Natural killer cell treated with Interleukin-12 subunit alpha and Interleukin-12 subunit beta and Interleukin-15 and Interleukin-18, amount 100 ng/mL, for 72 hours (primary cell): ENCODE measurements at regions not wholly inside any gene's neighbourhood (a gene's known extent, or its start where the extent isn't known, plus 50 kb on each side); places are given as distances from the start of the nearest gene placed in this dataset.

ENCODE experiments used
- ATAC-seq, 2 donors: fragments of 150-1000 bp; cut with Tn5 transposase in 1 of 2; sonication (Bioruptor Pico), chemical (Tn5 transposase) in 1 of 2; 2 replicates each; pipeline ENCODE4 v1.10.0; 2021
- DNase-seq: peaks from one replicate; pipeline ENCODE4 v3.0.0; 2022; ENCODE audit warnings: low spot score
- H3K27ac Mint-ChIP-seq, 2 donors: 1 replicate in 1 of 2; 2 replicates in 1 of 2; pipeline ENCODE4 v1.8.0; 2022; ENCODE audit warnings: mixed read lengths in 2 of 2, mild to moderate bottlenecking in 1 of 2, moderate library complexity in 1 of 2
- H3K27me3 Mint-ChIP-seq, 2 donors: 1 replicate in 1 of 2; 2 replicates in 1 of 2; pipeline ENCODE4 v1.8.0; 2022; ENCODE audit warnings: mixed read lengths in 2 of 2
- H3K36me3 Mint-ChIP-seq: one replicate; pipeline ENCODE4 v1.8.0; 2022; ENCODE audit warnings: mixed read lengths
- H3K4me1 Mint-ChIP-seq, 2 donors: 1 replicate in 1 of 2; 2 replicates in 1 of 2; pipeline ENCODE4 v1.8.0; 2022; ENCODE audit warnings: low read depth in 2 of 2, mixed read lengths in 2 of 2, mild to moderate bottlenecking in 1 of 2
- H3K4me3 Mint-ChIP-seq: one replicate; pipeline ENCODE4 v1.8.0; 2022; ENCODE audit warnings: mixed read lengths
- H3K9me3 Mint-ChIP-seq: 2 replicates; pipeline ENCODE4 v1.8.0; 2022; ENCODE audit warnings: mixed read lengths

GRCh38 chr13:68009546-68009945 lies 779.4 kb upstream of the PCDH9 start:
- DNase-seq = no peak
- no peaks in the 10 kb centered on the region for H3K4me1 Mint-ChIP-seq
- H3K4me3 Mint-ChIP-seq = no peak overlapping the region
- H3K9me3 Mint-ChIP-seq = peaks cover 17% of the 10 kb centered on the region
- ATAC-seq = no peak
- H3K36me3 Mint-ChIP-seq = no peaks in the 10 kb centered on the region
- H3K27me3 Mint-ChIP-seq = no peaks in the 10 kb centered on the region
- no peak overlapping the region for H3K27ac Mint-ChIP-seq

GRCh38 chr13:68007576-68007975 lies 777.4 kb upstream of the PCDH9 start:
- Mint-ChIP-seq H3K4me1 (no peaks in the 10 kb centered on the region), H3K36me3 (no peaks in the 10 kb centered on the region), H3K9me3 (peaks cover 18% of the 10 kb centered on the region), H3K27ac (no peak overlapping the region), H3K4me3 (no peak overlapping the region), H3K27me3 (no peaks in the 10 kb centered on the region)
- DNase-seq (no peak), ATAC-seq (no peak)

GRCh38 chr13:67996101-67996500 lies 766.0 kb upstream of the PCDH9 start:
- DNase-seq = no peak
- no peak for ATAC-seq
- Mint-ChIP-seq H3K36me3 (peaks cover 5% of the 10 kb centered on the region), H3K27ac (no peak overlapping the region), H3K27me3 (no peaks in the 10 kb centered on the region), H3K9me3 (peaks cover 14% of the 10 kb centered on the region), H3K4me3 (no peak overlapping the region), H3K4me1 (no peaks in the 10 kb centered on the region)

GRCh38 chr13:67990868-67991267 lies 760.7 kb upstream of the PCDH9 start:
- H3K27me3 Mint-ChIP-seq = no peaks in the 10 kb centered on the region
- no peaks in the 10 kb centered on the region for H3K4me1 Mint-ChIP-seq
- DNase-seq (no peak), ATAC-seq (no peak)
- peaks cover 8% of the 10 kb centered on the region for H3K36me3 Mint-ChIP-seq
- no peak overlapping the region for H3K4me3 Mint-ChIP-seq
- H3K27ac Mint-ChIP-seq = no peak overlapping the region
- H3K9me3 Mint-ChIP-seq = peaks cover 18% of the 10 kb centered on the region

GRCh38 chr13:67986234-67986633 lies 756.1 kb upstream of the PCDH9 start:
- peaks cover 21% of the 10 kb centered on the region for H3K9me3 Mint-ChIP-seq
- peaks cover 8% of the 10 kb centered on the region for H3K36me3 Mint-ChIP-seq
- no peak overlapping the region for H3K4me3 Mint-ChIP-seq
- no peak overlapping the region for H3K27ac Mint-ChIP-seq
- ATAC-seq (no peak), DNase-seq (no peak)
- H3K4me1 Mint-ChIP-seq = no peaks in the 10 kb centered on the region
- H3K27me3 Mint-ChIP-seq = no peaks in the 10 kb centered on the region

GRCh38 chr13:67977066-67977465 lies 746.9 kb upstream of the PCDH9 start:
- Mint-ChIP-seq H3K4me3 (no peak overlapping the region), H3K36me3 (no peaks in the 10 kb centered on the region), H3K27ac (no peak overlapping the region), H3K27me3 (no peaks in the 10 kb centered on the region), H3K4me1 (no peaks in the 10 kb centered on the region), H3K9me3 (peaks cover 6% of the 10 kb centered on the region)
- ATAC-seq (no peak), DNase-seq (no peak)

GRCh38 chr13:67971291-67971690 lies 741.2 kb upstream of the PCDH9 start:
- Mint-ChIP-seq H3K4me1 (no peaks in the 10 kb centered on the region), H3K9me3 (peaks cover 8% of the 10 kb centered on the region), H3K36me3 (no peaks in the 10 kb centered on the region), H3K27ac (no peak overlapping the region), H3K4me3 (no peak overlapping the region), H3K27me3 (no peaks in the 10 kb centered on the region)
- DNase-seq (no peak), ATAC-seq (no peak)

- H3K4me3 Mint-ChIP-seq = no peak overlapping the region
- H3K4me1 Mint-ChIP-seq = no peaks in the 10 kb centered on the region
- DNase-seq (no peak), ATAC-seq (no peak)
- peaks cover 12% of the 10 kb centered on the region for H3K9me3 Mint-ChIP-seq
- no peak overlapping the region for H3K27ac Mint-ChIP-seq
- H3K27me3 Mint-ChIP-seq = no peaks in the 10 kb centered on the region
- no peaks in the 10 kb centered on the region for H3K36me3 Mint-ChIP-seq
These were observed 736.9 kb upstream of the PCDH9 start for GRCh38 chr13:67967031-67967430.

- Mint-ChIP-seq H3K36me3 (no peaks in the 10 kb centered on the region), H3K4me1 (no peaks in the 10 kb centered on the region), H3K4me3 (no peak overlapping the region), H3K9me3 (peaks cover 12% of the 10 kb centered on the region), H3K27me3 (no peaks in the 10 kb centered on the region), H3K27ac (no peak overlapping the region)
- DNase-seq (no peak), ATAC-seq (no peak)
These were observed 735.9 kb upstream of the PCDH9 start for GRCh38 chr13:67966065-67966464.

GRCh38 chr13:67964986-67965385 lies 734.9 kb upstream of the PCDH9 start:
- H3K36me3 Mint-ChIP-seq = no peaks in the 10 kb centered on the region
- peaks cover 9% of the 10 kb centered on the region for H3K9me3 Mint-ChIP-seq
- ATAC-seq (no peak), DNase-seq (no peak)
- no peak overlapping the region for H3K27ac Mint-ChIP-seq
- H3K4me1 Mint-ChIP-seq = no peaks in the 10 kb centered on the region
- H3K4me3 Mint-ChIP-seq = no peak overlapping the region
- no peaks in the 10 kb centered on the region for H3K27me3 Mint-ChIP-seq

- Mint-ChIP-seq H3K4me1 (no peaks in the 10 kb centered on the region), H3K27ac (no peak overlapping the region), H3K4me3 (no peak overlapping the region), H3K27me3 (no peaks in the 10 kb centered on the region), H3K9me3 (peaks cover 13% of the 10 kb centered on the region), H3K36me3 (no peaks in the 10 kb centered on the region)
- ATAC-seq (no peak), DNase-seq (no peak)
These were observed 734.0 kb upstream of the PCDH9 start for GRCh38 chr13:67964091-67964490.

- H3K27me3 Mint-ChIP-seq = no peaks in the 10 kb centered on the region
- ATAC-seq = no peak
- no peak overlapping the region for H3K4me3 Mint-ChIP-seq
- H3K9me3 Mint-ChIP-seq = peaks cover 13% of the 10 kb centered on the region
- no peaks in the 10 kb centered on the region for H3K4me1 Mint-ChIP-seq
- H3K27ac Mint-ChIP-seq = no peak overlapping the region
- no peak for DNase-seq
- no peaks in the 10 kb centered on the region for H3K36me3 Mint-ChIP-seq
These were observed 731.2 kb upstream of the PCDH9 start for GRCh38 chr13:67961331-67961730.

- ATAC-seq (no peak), DNase-seq (no peak)
- Mint-ChIP-seq H3K9me3 (peaks cover 7% of the 10 kb centered on the region), H3K4me1 (no peaks in the 10 kb centered on the region), H3K36me3 (no peaks in the 10 kb centered on the region), H3K27ac (no peak overlapping the region), H3K4me3 (no peak overlapping the region), H3K27me3 (no peaks in the 10 kb centered on the region)
These were observed 721.3 kb upstream of the PCDH9 start for GRCh38 chr13:67951431-67951830.

- ATAC-seq (no peak), DNase-seq (no peak)
- H3K27me3 Mint-ChIP-seq = no peaks in the 10 kb centered on the region
- H3K36me3 Mint-ChIP-seq = no peaks in the 10 kb centered on the region
- H3K4me1 Mint-ChIP-seq = no peaks in the 10 kb centered on the region
- H3K4me3 Mint-ChIP-seq = no peak overlapping the region
- H3K9me3 Mint-ChIP-seq = peaks cover under 1% of the 10 kb centered on the region
- no peak overlapping the region for H3K27ac Mint-ChIP-seq
These were observed 720.5 kb upstream of the PCDH9 start for GRCh38 chr13:67950603-67951002.

- Mint-ChIP-seq H3K27ac (no peak overlapping the region), H3K4me3 (no peak overlapping the region), H3K36me3 (no peaks in the 10 kb centered on the region), H3K4me1 (no peaks in the 10 kb centered on the region), H3K27me3 (no peaks in the 10 kb centered on the region), H3K9me3 (peaks cover 11% of the 10 kb centered on the region)
- no peak for DNase-seq
- no peak for ATAC-seq
These were observed 716.0 kb upstream of the PCDH9 start for GRCh38 chr13:67946131-67946530.
